Activated naive CD4-positive, alpha-beta T cell (primary cell): ENCODE measurements at regions not wholly inside any gene's neighbourhood (a gene's known extent, or its start where the extent isn't known, plus 50 kb on each side); places are given as distances from the start of the nearest gene placed in this dataset.
"Not testable (repeated sequence)": the region's sequence is repeated elsewhere in the genome, so short reads cannot be mapped to it uniquely, and the experiment has no call there.

Experiments used
- DNase-seq, 4 experiments: peaks; one replicate each; lab custom pipeline; 2025; lab: John Stamatoyannopoulos, UW

DNA sequence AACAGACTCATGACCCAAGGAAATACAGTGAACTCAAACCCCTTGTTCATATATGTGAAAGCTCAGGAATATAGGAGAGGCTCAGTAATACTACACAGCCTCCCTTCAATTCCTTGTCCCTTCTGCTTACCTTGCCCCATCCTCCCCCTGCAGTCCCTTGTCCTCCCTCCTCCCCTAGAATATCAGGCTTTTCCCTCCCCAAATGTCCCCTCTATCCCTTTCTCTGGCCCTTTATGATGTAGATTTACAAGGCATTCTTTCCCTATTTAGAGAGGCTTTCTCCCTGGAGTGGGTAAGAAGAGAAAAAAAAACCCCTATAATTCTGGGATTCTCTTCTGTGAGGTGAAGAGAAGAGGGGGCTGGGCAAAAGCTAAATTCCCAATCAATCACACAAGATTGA is 64.9 kb upstream of the KBTBD8 start:
- DNase-seq, result no peak

DNA sequence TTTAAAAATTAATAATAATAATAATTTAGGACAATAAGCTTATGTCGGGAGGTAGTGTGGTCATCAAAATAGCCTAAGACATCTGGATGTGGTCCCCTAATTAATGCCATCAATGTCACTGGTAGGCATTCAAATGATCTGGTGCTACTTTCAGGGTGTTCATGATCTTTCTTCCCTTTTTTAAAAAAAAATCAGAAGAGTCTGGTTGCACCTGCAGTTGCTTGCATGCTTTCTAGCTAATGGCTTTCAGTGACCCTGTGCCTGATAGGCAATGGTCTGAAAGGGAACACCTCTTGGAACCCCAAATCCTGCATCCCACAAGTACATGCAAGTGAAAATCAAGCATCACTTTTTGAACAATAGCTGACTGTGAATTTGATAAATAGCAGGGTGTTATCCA is 64.1 kb upstream of the KBTBD8 start:
- DNase-seq, result no peak

DNA sequence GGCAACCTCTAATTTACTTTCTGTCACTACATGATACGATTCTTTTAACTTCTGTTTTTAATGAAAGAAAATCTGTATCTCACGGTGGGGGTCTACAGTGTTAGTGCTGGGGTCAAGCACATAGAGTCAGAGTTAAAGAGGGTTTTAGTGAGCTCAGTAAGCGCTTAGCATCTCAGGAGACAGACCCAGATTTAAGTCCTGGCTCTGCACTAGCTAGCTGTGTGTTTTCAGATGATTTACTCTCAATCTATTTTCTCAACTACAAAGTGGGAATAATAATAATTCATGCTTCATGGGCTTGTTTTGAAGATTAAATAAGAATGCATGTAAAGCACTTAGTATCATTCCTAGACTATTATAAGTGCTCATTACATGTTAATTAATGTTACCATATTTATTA is 63.4 kb upstream of the KBTBD8 start:
- DNase-seq, result no peak

DNA sequence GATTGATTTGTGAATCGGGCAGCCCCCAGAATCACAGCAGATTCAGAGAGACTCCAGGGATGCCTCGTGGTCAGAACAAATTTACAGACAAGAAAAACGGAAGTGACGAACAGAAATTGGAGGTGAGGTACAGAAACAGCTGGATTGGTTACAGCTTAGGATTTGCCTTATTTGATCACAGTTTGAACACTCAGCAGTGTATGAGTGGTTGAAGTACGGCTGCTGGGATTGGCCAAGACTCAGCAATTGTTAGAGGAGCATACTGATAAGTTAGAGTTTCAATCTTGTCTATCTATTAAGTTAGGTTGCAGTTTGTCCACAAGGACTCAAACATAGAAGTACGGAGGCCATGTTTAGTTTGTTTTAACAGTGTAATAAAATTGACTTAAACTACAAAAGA is 61.1 kb upstream of the KBTBD8 start:
- DNase-seq, result not testable (repeated sequence)

DNA sequence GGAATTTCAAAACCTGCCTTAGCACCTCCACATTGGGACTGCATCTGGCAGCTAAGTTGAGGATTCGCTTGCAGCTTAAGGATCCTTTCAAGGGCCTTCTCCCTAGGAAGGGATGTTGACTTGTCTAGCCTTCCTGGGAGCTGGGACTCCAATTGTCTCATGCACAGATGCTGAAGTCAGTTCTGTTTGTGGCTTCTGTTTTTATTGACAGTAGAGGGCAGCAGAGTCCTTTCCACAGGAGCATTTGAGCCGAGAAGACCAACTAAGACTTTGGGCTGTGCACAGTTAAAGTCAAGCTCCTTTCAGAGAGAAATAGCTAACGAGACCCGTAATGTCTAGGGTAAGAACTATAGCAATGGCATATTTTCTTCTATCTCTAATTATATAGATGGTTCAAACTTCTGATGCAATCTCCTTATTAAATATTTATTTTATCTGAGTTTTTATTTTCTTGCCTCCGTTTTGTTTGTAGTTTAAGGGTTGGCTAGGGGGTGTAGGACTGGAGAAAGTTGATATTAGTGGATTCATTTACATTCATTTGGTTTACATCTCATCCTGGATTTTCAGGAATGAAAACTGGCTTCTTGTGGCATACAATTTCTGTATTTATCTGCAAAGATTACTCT is 59.7 kb upstream of the KBTBD8 start:
- no peak for DNase-seq

DNA sequence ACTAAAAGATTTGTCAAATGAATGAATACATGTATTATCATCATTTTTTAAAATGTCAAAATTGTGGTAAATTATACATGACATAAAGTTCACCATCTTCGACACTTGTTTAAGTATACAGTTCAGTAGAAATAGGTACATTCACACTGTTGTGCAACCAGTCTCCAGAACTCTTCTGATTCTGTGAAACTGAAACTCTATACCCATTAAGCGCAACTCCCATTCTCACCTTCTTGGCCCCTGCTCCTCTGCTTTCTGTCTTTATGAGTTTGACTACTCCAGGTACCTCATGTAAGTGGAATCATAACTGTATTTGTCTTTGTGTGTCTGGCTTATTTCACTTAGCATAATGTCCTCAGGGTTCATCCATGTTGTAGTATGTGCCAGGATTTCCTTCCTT is 50.1 kb upstream of the KBTBD8 start:
- no peak for DNase-seq
